IPS-18a (cell line): ENCODE measurements at regions not wholly inside any gene's neighbourhood (a gene's known extent, or its start where the extent isn't known, plus 50 kb on each side); places are given as distances from the start of the nearest gene placed in this dataset.

Source experiments
- H3K27ac ChIP-seq: one replicate; pipeline ENCODE4 v1.5.1; 2013; ENCODE audit warnings: low read length
- H3K27me3 ChIP-seq: one replicate; pipeline ENCODE4 v1.6.1; 2013; ENCODE audit warnings: mild to moderate bottlenecking, low read length; ENCODE audit not compliant: control insufficient read depth, insufficient read depth
- H3K36me3 ChIP-seq: one replicate; pipeline ENCODE4 v1.6.1; 2013; ENCODE audit warnings: low read depth, low read length; ENCODE audit not compliant: control insufficient read depth
- H3K4me1 ChIP-seq: one replicate; pipeline ENCODE4 v1.6.1; 2013; ENCODE audit warnings: low read depth, low read length; ENCODE audit not compliant: control insufficient read depth
- H3K4me3 ChIP-seq: one replicate; pipeline ENCODE4 v1.5.1; 2013; ENCODE audit warnings: low read length
- H3K9ac ChIP-seq: one replicate; pipeline ENCODE4 v1.6.1; 2013; ENCODE audit warnings: mild to moderate bottlenecking, low read length, moderate library complexity
- H3K9me3 ChIP-seq: one replicate; pipeline ENCODE4 v1.6.1; 2013; ENCODE audit warnings: low read depth, low read length; ENCODE audit not compliant: control insufficient read depth

GRCh38 chr9:111131211-111131610, 92.9 kb upstream of the LPAR1 start:
- Histone ChIP-seq H3K4me1 (no peaks in the 10 kb centered on the region), H3K9ac (no peak overlapping the region), H3K4me3 (no peak overlapping the region), H3K9me3 (no peaks in the 10 kb centered on the region), H3K27ac (no peak overlapping the region), H3K36me3 (no peaks in the 10 kb centered on the region), H3K27me3 (no peaks in the 10 kb centered on the region)

GRCh38 chr9:111120526-111120925, 82.3 kb upstream of the LPAR1 start:
- no peaks in the 10 kb centered on the region for H3K4me1 ChIP-seq
- H3K27me3 ChIP-seq, result no peaks in the 10 kb centered on the region
- no peaks in the 10 kb centered on the region for H3K9me3 ChIP-seq
- H3K4me3 ChIP-seq, result no peak overlapping the region
- no peaks in the 10 kb centered on the region for H3K36me3 ChIP-seq
- no peak overlapping the region for H3K9ac ChIP-seq
- H3K27ac ChIP-seq, result no peak overlapping the region

GRCh38 chr9:111118256-111118948, 80.1 kb upstream of the LPAR1 start:
- H3K9ac ChIP-seq, result no peak overlapping the region
- no peaks in the 10 kb centered on the region for H3K4me1 ChIP-seq
- no peak overlapping the region for H3K27ac ChIP-seq
- H3K9me3 ChIP-seq, result no peaks in the 10 kb centered on the region
- no peaks in the 10 kb centered on the region for H3K36me3 ChIP-seq
- no peak overlapping the region for H3K4me3 ChIP-seq
- H3K27me3 ChIP-seq, result no peaks in the 10 kb centered on the region

- H3K27ac ChIP-seq, result no peak overlapping the region
- H3K9ac ChIP-seq, result no peak overlapping the region
- H3K4me1 ChIP-seq, result no peaks in the 10 kb centered on the region
- H3K4me3 ChIP-seq, result no peak overlapping the region
- H3K36me3 ChIP-seq, result no peaks in the 10 kb centered on the region
- no peaks in the 10 kb centered on the region for H3K27me3 ChIP-seq
- H3K9me3 ChIP-seq, result no peaks in the 10 kb centered on the region
Observed at GRCh38 chr9:111114486-111114885, 76.2 kb upstream of the LPAR1 start.

GRCh38 chr9:111113712-111114111, 75.4 kb upstream of the LPAR1 start:
- Histone ChIP-seq H3K36me3 (no peaks in the 10 kb centered on the region), H3K9me3 (no peaks in the 10 kb centered on the region), H3K27ac (no peak overlapping the region)

GRCh38 chr9:111110805-111111204, 72.5 kb upstream of the LPAR1 start:
- Histone ChIP-seq H3K9me3 (no peaks in the 10 kb centered on the region), H3K4me3 (no peak overlapping the region), H3K9ac (no peak overlapping the region), H3K36me3 (no peaks in the 10 kb centered on the region), H3K27ac (no peak overlapping the region), H3K27me3 (peaks cover 5% of the 10 kb centered on the region), H3K4me1 (no peaks in the 10 kb centered on the region)

More at GRCh38 chr9:111113712-111114111, 75.4 kb upstream of the LPAR1 start:
- no peaks in the 10 kb centered on the region for H3K4me1 ChIP-seq
- H3K27me3 ChIP-seq, result no peaks in the 10 kb centered on the region
- no peak overlapping the region for H3K9ac ChIP-seq
- H3K4me3 ChIP-seq, result no peak overlapping the region

- H3K9me3 ChIP-seq, result no peaks in the 10 kb centered on the region
- H3K4me3 ChIP-seq, result no peak overlapping the region
- peaks cover 5% of the 10 kb centered on the region for H3K27me3 ChIP-seq
- no peak overlapping the region for H3K27ac ChIP-seq
- H3K36me3 ChIP-seq, result no peaks in the 10 kb centered on the region
- H3K9ac ChIP-seq, result no peak overlapping the region
- no peaks in the 10 kb centered on the region for H3K4me1 ChIP-seq
Observed at GRCh38 chr9:111108946-111109345, 70.7 kb upstream of the LPAR1 start.

GRCh38 chr9:111107141-111107540, 68.9 kb upstream of the LPAR1 start:
- Histone ChIP-seq H3K36me3 (no peaks in the 10 kb centered on the region), H3K27me3 (peaks cover 5% of the 10 kb centered on the region), H3K27ac (no peak overlapping the region), H3K9ac (no peak overlapping the region), H3K9me3 (no peaks in the 10 kb centered on the region), H3K4me3 (no peak overlapping the region), H3K4me1 (no peaks in the 10 kb centered on the region)

GRCh38 chr9:111106202-111106601, 67.9 kb upstream of the LPAR1 start:
- H3K4me1 ChIP-seq, result no peaks in the 10 kb centered on the region
- H3K9me3 ChIP-seq, result no peaks in the 10 kb centered on the region
- no peak overlapping the region for H3K9ac ChIP-seq
- H3K36me3 ChIP-seq, result no peaks in the 10 kb centered on the region
- peaks cover 5% of the 10 kb centered on the region for H3K27me3 ChIP-seq
- H3K4me3 ChIP-seq, result no peak overlapping the region
- no peak overlapping the region for H3K27ac ChIP-seq

GRCh38 chr9:111102793-111103464, 64.7 kb upstream of the LPAR1 start:
- no peak overlapping the region for H3K9ac ChIP-seq
- no peaks in the 10 kb centered on the region for H3K9me3 ChIP-seq
- no peaks in the 10 kb centered on the region for H3K36me3 ChIP-seq
- no peak overlapping the region for H3K27ac ChIP-seq
- peaks cover 7% of the 10 kb centered on the region for H3K4me1 ChIP-seq
- H3K4me3 ChIP-seq, result no peak overlapping the region
- peaks cover 5% of the 10 kb centered on the region for H3K27me3 ChIP-seq

GRCh38 chr9:111099199-111100008, 61.1 kb upstream of the LPAR1 start:
- Histone ChIP-seq H3K9me3 (no peaks in the 10 kb centered on the region), H3K27me3 (no peaks in the 10 kb centered on the region), H3K4me3 (no peak overlapping the region), H3K9ac (no peak overlapping the region), H3K4me1 (peaks cover 30% of the 10 kb centered on the region), H3K27ac (no peak overlapping the region), H3K36me3 (no peaks in the 10 kb centered on the region)
